IPS-18a (cell line): ENCODE measurements at regions not wholly inside any gene's neighbourhood (a gene's known extent, or its start where the extent isn't known, plus 50 kb on each side); places are given as distances from the start of the nearest gene placed in this dataset.

Experiments used
- H3K27ac ChIP-seq: one replicate; pipeline ENCODE4 v1.5.1; 2013; ENCODE audit warnings: low read length
- H3K27me3 ChIP-seq: one replicate; pipeline ENCODE4 v1.6.1; 2013; ENCODE audit warnings: mild to moderate bottlenecking, low read length; ENCODE audit not compliant: control insufficient read depth, insufficient read depth
- H3K36me3 ChIP-seq: one replicate; pipeline ENCODE4 v1.6.1; 2013; ENCODE audit warnings: low read depth, low read length; ENCODE audit not compliant: control insufficient read depth
- H3K4me1 ChIP-seq: one replicate; pipeline ENCODE4 v1.6.1; 2013; ENCODE audit warnings: low read depth, low read length; ENCODE audit not compliant: control insufficient read depth
- H3K4me3 ChIP-seq: one replicate; pipeline ENCODE4 v1.5.1; 2013; ENCODE audit warnings: low read length
- H3K9ac ChIP-seq: one replicate; pipeline ENCODE4 v1.6.1; 2013; ENCODE audit warnings: mild to moderate bottlenecking, low read length, moderate library complexity
- H3K9me3 ChIP-seq: one replicate; pipeline ENCODE4 v1.6.1; 2013; ENCODE audit warnings: low read depth, low read length; ENCODE audit not compliant: control insufficient read depth

GRCh38 chr2:81937944-81938343 lies 1633.4 kb upstream of the LRRTM1 start:
- H3K9ac ChIP-seq, result no peak overlapping the region
- H3K27ac ChIP-seq, result no peak overlapping the region
- no peaks in the 10 kb centered on the region for H3K36me3 ChIP-seq
- no peak overlapping the region for H3K4me3 ChIP-seq
- no peaks in the 10 kb centered on the region for H3K4me1 ChIP-seq
- H3K27me3 ChIP-seq, result no peaks in the 10 kb centered on the region
- H3K9me3 ChIP-seq, result no peaks in the 10 kb centered on the region

- no peaks in the 10 kb centered on the region for H3K27me3 ChIP-seq
- H3K27ac ChIP-seq, result no peak overlapping the region
- H3K4me1 ChIP-seq, result no peaks in the 10 kb centered on the region
- H3K9me3 ChIP-seq, result no peaks in the 10 kb centered on the region
- no peak overlapping the region for H3K4me3 ChIP-seq
- no peaks in the 10 kb centered on the region for H3K36me3 ChIP-seq
- no peak overlapping the region for H3K9ac ChIP-seq
Observed at GRCh38 chr2:81903534-81903933, 1599.0 kb upstream of the LRRTM1 start.

GRCh38 chr2:81901017-81901416 lies 1596.5 kb upstream of the LRRTM1 start:
- H3K4me3 ChIP-seq, result no peak overlapping the region
- H3K9me3 ChIP-seq, result no peaks in the 10 kb centered on the region
- H3K27ac ChIP-seq, result no peak overlapping the region
- H3K4me1 ChIP-seq, result no peaks in the 10 kb centered on the region
- H3K27me3 ChIP-seq, result no peaks in the 10 kb centered on the region
- no peaks in the 10 kb centered on the region for H3K36me3 ChIP-seq
- H3K9ac ChIP-seq, result no peak overlapping the region

- Histone ChIP-seq H3K4me1 (peaks cover 5% of the 10 kb centered on the region), H3K9me3 (no peaks in the 10 kb centered on the region), H3K4me3 (no peak overlapping the region), H3K9ac (no peak overlapping the region), H3K36me3 (no peaks in the 10 kb centered on the region), H3K27me3 (no peaks in the 10 kb centered on the region), H3K27ac (no peak overlapping the region)
Observed at GRCh38 chr2:81895620-81896250, 1591.2 kb upstream of the LRRTM1 start.

GRCh38 chr2:81894451-81894990 lies 1590.0 kb upstream of the LRRTM1 start:
- no peaks in the 10 kb centered on the region for H3K27me3 ChIP-seq
- no peak overlapping the region for H3K27ac ChIP-seq
- peaks cover 5% of the 10 kb centered on the region for H3K4me1 ChIP-seq
- H3K9ac ChIP-seq, result no peak overlapping the region
- no peaks in the 10 kb centered on the region for H3K36me3 ChIP-seq
- no peak overlapping the region for H3K4me3 ChIP-seq
- H3K9me3 ChIP-seq, result no peaks in the 10 kb centered on the region

- Histone ChIP-seq H3K27me3 (no peaks in the 10 kb centered on the region), H3K9me3 (no peaks in the 10 kb centered on the region), H3K9ac (no peak overlapping the region), H3K4me1 (no peaks in the 10 kb centered on the region), H3K27ac (no peak overlapping the region), H3K36me3 (no peaks in the 10 kb centered on the region), H3K4me3 (no peak overlapping the region)
Observed at GRCh38 chr2:81876624-81877023, 1572.1 kb upstream of the LRRTM1 start.

GRCh38 chr2:81872006-81872405 lies 1567.5 kb upstream of the LRRTM1 start:
- Histone ChIP-seq H3K9ac (no peak overlapping the region), H3K9me3 (no peaks in the 10 kb centered on the region), H3K4me3 (no peak overlapping the region), H3K27me3 (no peaks in the 10 kb centered on the region), H3K4me1 (no peaks in the 10 kb centered on the region), H3K36me3 (no peaks in the 10 kb centered on the region), H3K27ac (no peak overlapping the region)

- H3K4me1 ChIP-seq, result no peaks in the 10 kb centered on the region
- no peaks in the 10 kb centered on the region for H3K27me3 ChIP-seq
- H3K9me3 ChIP-seq, result no peaks in the 10 kb centered on the region
- H3K9ac ChIP-seq, result no peak overlapping the region
- H3K36me3 ChIP-seq, result no peaks in the 10 kb centered on the region
- H3K27ac ChIP-seq, result no peak overlapping the region
- no peak overlapping the region for H3K4me3 ChIP-seq
Observed at GRCh38 chr2:81870119-81870518, 1565.6 kb upstream of the LRRTM1 start.

- H3K36me3 ChIP-seq, result no peaks in the 10 kb centered on the region
- H3K9ac ChIP-seq, result no peak overlapping the region
- H3K4me1 ChIP-seq, result no peaks in the 10 kb centered on the region
- H3K4me3 ChIP-seq, result no peak overlapping the region
- H3K27me3 ChIP-seq, result no peaks in the 10 kb centered on the region
- H3K27ac ChIP-seq, result no peak overlapping the region
- H3K9me3 ChIP-seq, result no peaks in the 10 kb centered on the region
Observed at GRCh38 chr2:81858998-81859397, 1554.4 kb upstream of the LRRTM1 start.

- no peaks in the 10 kb centered on the region for H3K36me3 ChIP-seq
- no peaks in the 10 kb centered on the region for H3K4me1 ChIP-seq
- no peaks in the 10 kb centered on the region for H3K9me3 ChIP-seq
- no peak overlapping the region for H3K9ac ChIP-seq
- no peak overlapping the region for H3K4me3 ChIP-seq
- H3K27me3 ChIP-seq, result no peaks in the 10 kb centered on the region
- H3K27ac ChIP-seq, result no peak overlapping the region
Observed at GRCh38 chr2:81853341-81853740, 1548.8 kb upstream of the LRRTM1 start.

- no peaks in the 10 kb centered on the region for H3K4me1 ChIP-seq
- no peaks in the 10 kb centered on the region for H3K27me3 ChIP-seq
- no peaks in the 10 kb centered on the region for H3K9me3 ChIP-seq
- no peaks in the 10 kb centered on the region for H3K36me3 ChIP-seq
- H3K27ac ChIP-seq, result no peak overlapping the region
- no peak overlapping the region for H3K4me3 ChIP-seq
- H3K9ac ChIP-seq, result no peak overlapping the region
Observed at GRCh38 chr2:81852651-81853050, 1548.1 kb upstream of the LRRTM1 start.

- H3K36me3 ChIP-seq, result no peaks in the 10 kb centered on the region
- H3K9ac ChIP-seq, result no peak overlapping the region
- H3K4me3 ChIP-seq, result no peak overlapping the region
- H3K4me1 ChIP-seq, result no peaks in the 10 kb centered on the region
- no peak overlapping the region for H3K27ac ChIP-seq
- no peaks in the 10 kb centered on the region for H3K9me3 ChIP-seq
- no peaks in the 10 kb centered on the region for H3K27me3 ChIP-seq
Observed at GRCh38 chr2:81839780-81840179, 1535.2 kb upstream of the LRRTM1 start.
